ENCODE measurements at regions not wholly inside any gene's neighbourhood (a gene's known extent, or its start where the extent isn't known, plus 50 kb on each side); places are given as distances from the start of the nearest gene placed in this dataset.

- CTCF ChIA-PET (ENCODE audit: unreplicated experiment) = no interaction called here
- POLR2A ChIA-PET = no interaction called here
- no peak for DNase-seq (ENCODE audit: low spot score)
- Histone ChIP-seq H3K27ac (ENCODE audit: low read depth, low read length, poor library complexity, severe bottlenecking) (no peak overlapping the region), H4K20me1 (ENCODE audit: insufficient read depth, low read length) (no peaks in the 10 kb centered on the region), H3K79me2 (ENCODE audit: insufficient read depth, low read depth, low read length) (no peaks in the 10 kb centered on the region), H3K4me3 (ENCODE audit: low read depth, low read length, poor library complexity, severe bottlenecking) (no peak overlapping the region), H3K36me3 (ENCODE audit: insufficient read depth, low read length) (no peaks in the 10 kb centered on the region), H3K4me1 (ENCODE audit: insufficient read depth, low read length, poor library complexity, severe bottlenecking) (no peaks in the 10 kb centered on the region), H3K9me3 (ENCODE audit: low read length) (no peaks in the 10 kb centered on the region), H2AFZ (ENCODE audit: low read length) (no peak overlapping the region), H3K4me2 (ENCODE audit: low read length) (no peak overlapping the region), H3K9me2 (ENCODE audit: insufficient read depth, low read length) (no peaks in the 10 kb centered on the region)
- intact Hi-C loops (cut with micrococcal nuclease; ENCODE audit: unreplicated experiment) = no loop called here
- TF ChIP-seq CTCF (conservative IDR thresholded peaks at IDR 0.05; ENCODE audit: low read length) = no peak
- no peak for TF ChIP-seq EZH2phosphoT487 (IDR thresholded peaks at IDR 0.05; ENCODE audit: borderline replicate concordance, low read depth, low read length)
- BruUV-seq (replicated peaks) = no TSS peak
Measured at GRCh38 chr4:123588631-123589241, 192.1 kb downstream of the SPRY1 start.

GRCh38 chr4:123589301-123589700 lies 192.7 kb downstream of the SPRY1 start:
- Histone ChIP-seq H3K4me2 (ENCODE audit: low read length) (no peak overlapping the region), H2AFZ (ENCODE audit: low read length) (no peak overlapping the region), H3K36me3 (ENCODE audit: insufficient read depth, low read length) (no peaks in the 10 kb centered on the region), H3K4me1 (ENCODE audit: insufficient read depth, low read length, poor library complexity, severe bottlenecking) (no peaks in the 10 kb centered on the region), H3K9me3 (ENCODE audit: low read length) (no peaks in the 10 kb centered on the region), H3K27ac (ENCODE audit: low read depth, low read length, poor library complexity, severe bottlenecking) (no peak overlapping the region), H3K9me2 (ENCODE audit: insufficient read depth, low read length) (no peaks in the 10 kb centered on the region), H4K20me1 (ENCODE audit: insufficient read depth, low read length) (no peaks in the 10 kb centered on the region), H3K4me3 (ENCODE audit: low read depth, low read length, poor library complexity, severe bottlenecking) (no peak overlapping the region), H3K79me2 (ENCODE audit: insufficient read depth, low read depth, low read length) (no peaks in the 10 kb centered on the region)
- BruUV-seq (replicated peaks) = no TSS peak
- POLR2A ChIA-PET = no interaction called here
- DNase-seq (ENCODE audit: low spot score) = no peak
- CTCF ChIA-PET (ENCODE audit: unreplicated experiment) = no interaction called here
- intact Hi-C loops (cut with micrococcal nuclease; ENCODE audit: unreplicated experiment) = no loop called here
- no peak for TF ChIP-seq EZH2phosphoT487 (IDR thresholded peaks at IDR 0.05; ENCODE audit: borderline replicate concordance, low read depth, low read length)

- no peaks in the 10 kb centered on the region for H3K9me3 ChIP-seq (ENCODE audit: low read length)
- no peak overlapping the region for H3K4me3 ChIP-seq (ENCODE audit: low read depth, low read length, poor library complexity, severe bottlenecking)
- POLR2A ChIA-PET = interaction anchor here (0.7 kb wide), 1 partner anchor 412 kb away, joined by 4 read pairs; no protein-coding TSS in a partner anchor
- no peak overlapping the region for H3K27ac ChIP-seq (ENCODE audit: low read depth, low read length, poor library complexity, severe bottlenecking)
- BruUV-seq (replicated peaks) = no TSS peak
- no peaks in the 10 kb centered on the region for H4K20me1 ChIP-seq (ENCODE audit: insufficient read depth, low read length)
- intact Hi-C loops (cut with micrococcal nuclease; ENCODE audit: unreplicated experiment) = no loop called here
- H3K9me2 ChIP-seq (ENCODE audit: insufficient read depth, low read length) = no peaks in the 10 kb centered on the region
- no peak for DNase-seq (ENCODE audit: low spot score)
- CTCF ChIA-PET (ENCODE audit: unreplicated experiment) = no interaction called here
- no peaks in the 10 kb centered on the region for H3K36me3 ChIP-seq (ENCODE audit: insufficient read depth, low read length)
- no peaks in the 10 kb centered on the region for H3K4me1 ChIP-seq (ENCODE audit: insufficient read depth, low read length, poor library complexity, severe bottlenecking)
- H2AFZ ChIP-seq (ENCODE audit: low read length) = no peak overlapping the region
- no peak for TF ChIP-seq CTCF (conservative IDR thresholded peaks at IDR 0.05; ENCODE audit: low read length)
- no peak for TF ChIP-seq EZH2phosphoT487 (IDR thresholded peaks at IDR 0.05; ENCODE audit: borderline replicate concordance, low read depth, low read length)
- H3K79me2 ChIP-seq (ENCODE audit: insufficient read depth, low read depth, low read length) = no peaks in the 10 kb centered on the region
- no peak overlapping the region for H3K4me2 ChIP-seq (ENCODE audit: low read length)
Measured at GRCh38 chr4:123591875-123592274, 195.3 kb downstream of the SPRY1 start.

All from OCI-LY7 (cell line).